Stimulated activated CD4-positive, alpha-beta T cell treated with anti-CD3 and anti-CD28 coated beads, Interleukin-1b, Interleukin-23, amount 100 ng/mL, for 1 hour (primary cell): ENCODE measurements at regions not wholly inside any gene's neighbourhood (a gene's known extent, or its start where the extent isn't known, plus 50 kb on each side); places are given as distances from the start of the nearest gene placed in this dataset.

Experiments used
- DNase-seq, 2 donors: peaks; one replicate each; pipeline ENCODE4 v3.0.0-alpha.2; 2020; ENCODE audit warnings: low read depth in 2 of 2

GRCh38 chr14:96617635-96618034 lies 115.5 kb downstream of the PAPOLA start:
- DNase-seq: no peak

- no peak for DNase-seq
Observed at GRCh38 chr14:96622926-96623325, 120.7 kb downstream of the PAPOLA start.

GRCh38 chr14:96623676-96624484 lies 121.7 kb downstream of the PAPOLA start:
- no peak for DNase-seq

GRCh38 chr14:96624661-96625425 lies 122.7 kb downstream of the PAPOLA start:
- DNase-seq: no peak

GRCh38 chr14:96625426-96625985 lies 123.3 kb downstream of the PAPOLA start:
- no peak for DNase-seq

GRCh38 chr14:96626121-96626768 lies 124.1 kb downstream of the PAPOLA start:
- DNase-seq: no peak

GRCh38 chr14:96626916-96627315 lies 124.7 kb downstream of the PAPOLA start:
- DNase-seq: no peak

GRCh38 chr14:96627386-96627785 lies 125.2 kb downstream of the PAPOLA start:
- no peak for DNase-seq

- no peak for DNase-seq
Observed at GRCh38 chr14:96627811-96628775, 125.9 kb downstream of the PAPOLA start.

- no peak for DNase-seq
Observed at GRCh38 chr14:96629082-96629481, 126.9 kb downstream of the PAPOLA start.

- no peak for DNase-seq
Observed at GRCh38 chr14:96629558-96630222, 127.5 kb downstream of the PAPOLA start.

- DNase-seq: no peak
Observed at GRCh38 chr14:96630281-96630680, 128.1 kb downstream of the PAPOLA start.

- DNase-seq: no peak
Observed at GRCh38 chr14:96631030-96631429, 128.8 kb downstream of the PAPOLA start.

GRCh38 chr14:96631621-96632362 lies 129.6 kb downstream of the PAPOLA start:
- DNase-seq: no peak

GRCh38 chr14:96632363-96632758 lies 130.2 kb downstream of the PAPOLA start:
- DNase-seq: no peak

GRCh38 chr14:96633096-96633495 lies 130.9 kb downstream of the PAPOLA start:
- no peak for DNase-seq

- DNase-seq: no peak
Observed at GRCh38 chr14:96634481-96634880, 132.3 kb downstream of the PAPOLA start.

GRCh38 chr14:96634896-96635295 lies 132.7 kb downstream of the PAPOLA start:
- DNase-seq: no peak

- no peak for DNase-seq
Observed at GRCh38 chr14:96635850-96636249, 133.7 kb downstream of the PAPOLA start.

- no peak for DNase-seq
Observed at GRCh38 chr14:96637521-96637920, 135.3 kb downstream of the PAPOLA start.
